Ecto neural progenitor cell (in vitro differentiated cells): ENCODE measurements at regions not wholly inside any gene's neighbourhood (a gene's known extent, or its start where the extent isn't known, plus 50 kb on each side); places are given as distances from the start of the nearest gene placed in this dataset.
"Not testable (repeated sequence)": the region's sequence is repeated elsewhere in the genome, so short reads cannot be mapped to it uniquely, and the experiment has no call there.

Experiments used
- DNase-seq: peaks from one replicate; pipeline ENCODE4 v3.0.0-alpha.2; 2018; ENCODE audit warnings: low spot score

DNA sequence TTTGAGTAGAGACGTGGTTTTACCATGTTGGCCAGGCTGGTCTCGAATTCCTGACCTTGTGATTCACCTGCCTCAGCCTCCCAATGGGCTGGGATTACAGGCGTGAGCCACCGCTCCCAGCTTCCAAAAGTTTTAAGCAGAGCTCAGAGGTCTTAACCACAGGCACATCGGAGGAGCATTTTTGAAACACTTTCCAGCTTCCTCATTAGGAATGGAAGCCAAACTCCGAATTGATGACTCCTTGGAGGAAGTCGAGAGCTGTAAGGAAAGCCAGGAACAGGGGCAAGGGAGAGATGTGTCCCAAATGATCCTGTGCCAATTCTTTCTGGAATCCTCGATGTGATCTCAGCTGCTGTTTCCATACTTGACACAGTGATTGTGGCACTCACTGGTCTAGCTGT, 56.2 kb upstream of the CCZ1B start:
- DNase-seq = not testable (repeated sequence)

DNA sequence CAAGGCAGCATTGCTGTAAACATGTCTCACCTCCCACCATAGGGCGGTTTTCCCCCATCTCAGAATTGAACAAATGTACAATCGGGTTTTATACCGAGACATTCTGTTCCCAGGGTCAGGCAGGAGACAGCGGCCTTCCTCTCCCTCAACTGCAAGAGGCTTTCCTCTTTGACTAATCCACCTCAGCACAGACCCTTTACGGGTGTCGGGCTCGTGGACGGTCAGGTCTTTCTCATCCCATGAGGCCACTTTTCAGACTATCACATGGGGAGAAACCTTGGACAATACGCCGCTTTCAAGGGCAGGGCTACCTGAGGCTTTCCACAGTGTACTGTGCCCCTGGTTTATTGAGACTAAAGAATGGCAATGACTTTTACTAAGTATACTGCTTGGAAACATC, 57.7 kb upstream of the CCZ1B start:
- not testable (repeated sequence) for DNase-seq

DNA sequence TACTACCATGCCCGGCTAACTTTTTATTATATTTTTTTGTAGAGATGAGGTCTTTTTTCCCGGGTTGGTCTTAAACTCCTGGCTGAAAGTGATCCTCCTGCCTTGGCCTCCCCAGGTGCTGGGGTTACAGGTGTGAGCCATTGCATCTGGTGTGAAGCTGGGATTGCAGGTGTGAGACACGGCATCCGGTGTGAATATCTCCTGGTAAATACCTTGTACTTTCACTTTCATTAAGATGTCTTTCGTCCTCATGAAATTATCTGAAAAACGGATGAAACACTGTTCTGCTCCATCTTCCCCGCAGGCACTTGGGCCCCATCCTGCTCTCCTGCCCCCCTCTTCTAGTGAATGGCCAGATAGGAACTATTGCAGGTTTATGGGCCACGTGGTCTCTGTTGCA, 60.1 kb upstream of the CCZ1B start:
- no peak for DNase-seq

DNA sequence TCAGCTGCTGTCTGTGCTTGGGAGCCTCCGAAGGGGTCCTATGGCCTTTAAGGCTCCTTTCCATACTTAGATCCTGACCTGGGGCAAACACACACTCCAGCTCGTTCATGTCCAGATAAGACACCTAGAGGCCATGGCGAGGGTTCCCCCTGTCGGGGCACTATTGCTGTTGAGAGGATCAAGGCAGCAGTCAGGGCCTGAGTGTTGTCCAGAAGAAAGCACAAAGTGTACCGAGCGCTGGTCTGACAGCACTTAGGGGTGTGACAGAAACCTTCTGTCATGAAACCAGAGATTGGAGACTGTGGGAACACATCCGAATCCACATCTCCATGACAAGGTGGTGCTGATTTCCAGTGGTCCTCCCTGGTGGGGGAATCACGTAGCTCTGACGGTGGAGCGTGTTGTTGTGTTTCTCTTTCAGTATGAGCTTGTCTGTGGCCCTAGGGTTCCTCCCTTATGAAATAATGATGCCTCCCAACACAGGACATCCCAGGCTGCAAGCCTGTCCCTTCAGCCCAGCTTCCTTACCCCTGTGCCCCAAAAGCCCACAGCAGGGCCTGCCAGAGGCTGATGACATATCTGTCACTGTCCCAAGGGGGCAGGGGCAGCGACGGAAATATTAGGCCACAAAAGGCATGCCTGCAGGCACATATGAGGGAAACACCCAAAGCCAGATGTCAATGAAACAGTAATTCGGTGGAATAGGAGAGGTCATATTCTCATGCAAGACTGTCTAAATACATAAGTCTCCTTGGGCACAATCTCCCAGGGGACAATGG, 62.4 kb upstream of the CCZ1B start:
- not testable (repeated sequence) for DNase-seq

DNA sequence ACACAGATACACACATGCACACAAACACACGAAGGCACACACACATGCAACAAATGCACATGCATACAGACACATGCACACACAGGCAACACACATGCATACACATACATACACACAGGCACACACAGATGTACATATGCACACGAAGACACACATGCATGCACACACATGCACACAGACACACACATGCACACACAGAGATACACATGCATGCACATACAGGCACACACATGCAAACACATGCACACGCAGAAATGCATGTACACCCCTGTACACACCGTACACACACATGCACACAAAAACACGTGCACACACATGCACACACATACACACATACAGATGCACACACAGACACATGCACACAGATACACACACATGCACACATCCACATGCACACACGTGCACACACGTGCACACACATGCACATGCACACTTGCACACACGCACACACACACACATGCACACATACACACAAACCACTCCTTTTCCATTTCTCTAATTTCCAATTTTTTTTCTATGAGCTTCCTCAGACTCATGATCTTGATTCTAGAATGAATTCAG, 63.3 kb upstream of the CCZ1B start:
- no peak for DNase-seq

DNA sequence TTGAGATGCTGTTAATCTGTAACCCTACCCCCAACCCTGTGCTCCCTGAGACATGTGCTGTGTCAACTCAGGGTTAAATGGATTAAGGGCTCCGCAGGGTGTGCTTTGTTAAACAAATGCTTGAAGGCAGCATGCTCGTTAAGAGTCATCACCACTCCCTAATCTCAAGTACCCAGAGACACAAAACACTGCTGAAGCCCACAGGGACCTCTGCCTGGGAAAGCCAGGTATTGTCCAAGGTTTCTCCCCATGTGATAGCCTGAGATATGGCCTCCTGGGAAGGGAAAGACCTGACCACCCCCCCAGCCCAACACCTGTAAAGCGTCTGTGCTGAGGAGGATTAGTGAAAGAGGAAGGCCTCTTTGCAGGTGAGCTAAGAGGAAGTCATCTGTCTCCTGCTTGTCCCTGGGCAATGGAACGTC, 76.0 kb upstream of the CCZ1B start:
- not testable (repeated sequence) for DNase-seq

DNA sequence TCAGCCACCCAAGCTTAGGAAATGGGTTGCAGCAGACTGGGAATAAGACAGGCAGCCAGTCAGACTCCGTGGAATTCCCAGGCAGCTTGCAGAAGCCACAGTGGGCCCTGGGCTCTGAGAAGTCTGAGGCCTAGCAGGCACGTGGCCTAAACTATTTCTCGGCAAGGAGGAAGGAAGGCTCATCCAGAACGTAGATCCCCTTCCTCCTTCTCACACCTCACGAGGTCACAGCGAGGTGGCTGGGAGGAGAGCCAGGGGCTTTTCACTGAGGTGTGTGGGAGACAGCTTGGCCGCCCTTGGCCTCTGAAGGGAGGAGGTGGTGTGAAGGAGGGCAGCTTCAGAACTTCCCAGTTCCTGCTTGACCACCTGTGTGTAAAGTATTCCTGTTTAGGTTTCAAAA, 77.2 kb upstream of the CCZ1B start:
- not testable (repeated sequence) for DNase-seq

DNA sequence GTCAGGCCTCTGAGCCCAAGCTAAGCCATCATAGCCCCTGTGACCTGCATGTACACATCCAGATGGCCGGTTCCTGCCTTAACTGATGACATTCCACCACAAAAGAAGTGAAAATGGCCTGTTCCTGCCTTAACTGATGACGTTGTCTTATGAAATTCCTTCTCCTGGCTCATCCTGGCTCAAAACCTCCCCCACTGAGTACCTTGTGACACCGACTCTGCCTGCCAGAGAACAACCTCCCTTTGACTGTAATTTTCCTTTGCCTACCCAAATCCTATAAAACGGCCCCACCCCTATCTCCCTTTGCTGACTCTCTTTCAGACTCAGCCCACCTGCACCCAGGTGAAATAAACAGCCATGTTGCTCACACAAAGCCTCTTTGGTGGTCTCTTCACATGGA, 77.7 kb upstream of the CCZ1B start:
- not testable (repeated sequence) for DNase-seq

DNA sequence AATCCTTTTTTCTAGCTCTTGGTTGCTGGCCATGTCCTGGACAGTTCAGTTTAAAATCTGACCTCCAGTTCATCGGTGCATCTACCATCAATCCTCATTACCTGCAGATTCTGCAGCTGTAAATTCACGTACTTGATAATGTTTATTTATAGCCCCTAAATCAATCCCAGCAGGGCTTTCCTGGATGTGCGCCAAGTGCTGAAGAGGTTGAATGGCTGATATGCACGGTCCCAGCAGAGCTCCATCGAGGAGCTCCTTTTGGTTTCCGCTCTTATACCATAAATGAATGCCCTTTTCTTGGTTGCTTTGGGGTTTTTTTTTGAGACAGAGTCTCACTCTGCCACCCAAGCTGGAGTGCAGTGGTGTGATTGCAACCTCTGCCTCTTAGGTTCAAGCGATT, 91.2 kb upstream of the CCZ1B start:
- no peak for DNase-seq

DNA sequence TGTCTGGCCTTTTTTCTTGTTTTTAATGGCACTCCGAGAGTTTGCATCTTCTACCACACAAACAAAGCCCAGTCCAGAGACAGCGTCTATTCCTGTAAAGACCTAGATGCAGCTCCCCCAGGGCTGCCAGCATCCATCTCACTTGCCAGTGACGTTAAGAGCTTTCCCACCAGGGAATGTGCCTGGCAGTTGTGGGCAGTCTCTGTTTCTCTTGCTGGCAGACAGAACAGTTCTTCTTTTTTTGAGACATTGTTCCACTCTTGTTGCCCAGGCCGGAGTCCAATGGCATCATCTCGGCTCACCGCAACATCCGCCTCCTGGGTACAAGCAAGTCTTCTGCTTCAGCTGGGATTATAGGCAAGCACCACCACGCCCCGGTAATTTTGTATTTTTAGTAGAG, 93.1 kb upstream of the CCZ1B start:
- DNase-seq = not testable (repeated sequence)

DNA sequence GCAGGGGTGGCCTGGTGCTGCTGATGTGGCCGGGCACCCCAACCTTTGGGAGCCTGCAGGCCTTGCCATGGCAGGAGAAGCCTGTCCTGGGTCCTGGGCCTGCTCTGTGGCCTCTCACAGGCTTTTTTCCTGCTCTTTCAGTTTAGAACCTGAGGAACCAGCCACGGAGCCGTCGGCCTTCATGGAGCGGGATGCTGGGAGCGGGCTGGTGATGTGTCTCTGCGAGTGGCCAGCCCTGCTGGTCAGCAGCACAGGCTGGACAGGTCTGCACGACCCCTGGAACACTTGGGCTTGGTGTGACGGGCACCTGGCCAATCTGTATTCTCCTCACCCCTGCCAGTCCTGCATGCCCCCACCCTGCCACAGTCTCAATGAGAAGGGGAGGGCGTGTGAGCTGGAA, 98.4 kb upstream of the CCZ1B start:
- not testable (repeated sequence) for DNase-seq

DNA sequence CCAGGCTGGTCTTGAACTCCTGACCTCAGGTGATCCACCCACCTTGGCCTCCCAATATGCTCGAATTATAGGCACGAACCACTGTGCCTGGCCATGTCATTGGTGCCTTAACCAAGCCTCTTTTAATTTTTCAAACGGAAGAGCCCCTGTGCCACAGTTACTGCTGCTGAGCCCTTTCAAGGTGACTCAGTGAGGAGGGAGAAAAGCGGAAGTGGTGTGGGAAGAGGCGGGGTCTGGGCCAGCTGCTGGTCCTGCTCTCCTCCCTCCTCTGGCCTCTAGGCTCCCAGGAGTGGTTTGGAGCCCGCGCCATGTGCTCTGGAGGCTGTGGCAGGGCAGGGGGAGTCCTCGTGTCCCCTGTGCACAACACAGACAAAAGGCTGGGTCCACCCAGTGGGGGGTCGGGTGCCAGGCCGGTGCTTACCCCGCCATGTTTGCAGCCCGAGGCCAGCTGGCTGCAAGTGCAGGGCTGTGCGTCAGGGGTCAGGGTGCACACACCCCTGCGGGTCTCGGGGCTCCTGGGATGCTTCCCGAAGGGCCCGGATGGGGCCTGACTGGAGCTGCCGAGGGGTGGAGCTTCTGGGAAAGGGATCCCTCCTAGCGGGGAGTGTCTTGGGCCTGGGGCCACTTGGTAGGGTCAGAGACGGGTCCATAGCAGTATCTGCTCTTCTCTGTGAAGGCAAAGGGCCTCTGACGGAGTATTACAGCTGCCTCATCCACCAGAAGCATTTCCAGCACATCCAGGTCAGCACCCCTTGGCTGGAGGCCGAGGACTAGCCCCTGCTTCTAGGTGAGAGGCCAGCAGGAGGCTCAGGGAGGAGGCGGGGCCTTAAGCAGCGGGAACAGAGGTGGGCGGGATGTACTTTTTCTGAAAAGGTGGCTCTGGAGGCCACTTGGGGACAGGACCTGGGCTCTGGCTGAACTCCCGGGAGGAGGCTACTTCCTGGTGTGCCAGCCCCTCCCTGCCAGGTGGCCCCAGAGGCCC, 100.4 kb upstream of the CCZ1B start:
- DNase-seq = not testable (repeated sequence)

DNA sequence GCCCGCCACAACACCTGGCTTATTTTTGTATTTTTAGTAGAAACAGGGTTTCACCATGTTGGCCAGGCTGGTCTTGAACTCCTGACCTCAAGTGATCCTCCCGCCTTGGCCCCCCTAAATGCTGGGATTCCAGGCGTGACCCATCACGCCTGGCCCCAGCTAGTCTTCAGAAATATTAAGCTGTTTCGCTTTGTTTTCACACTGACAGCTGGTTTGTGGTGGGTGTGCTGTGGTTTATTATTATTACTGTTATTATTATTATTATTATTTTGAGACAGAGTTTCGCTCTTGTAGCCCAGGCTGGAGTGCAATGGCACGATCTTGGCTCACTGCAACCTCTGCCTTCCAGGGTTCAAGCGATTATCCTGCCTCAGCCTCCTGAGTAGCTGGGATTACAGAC, 101.6 kb upstream of the CCZ1B start:
- DNase-seq = not testable (repeated sequence)

DNA sequence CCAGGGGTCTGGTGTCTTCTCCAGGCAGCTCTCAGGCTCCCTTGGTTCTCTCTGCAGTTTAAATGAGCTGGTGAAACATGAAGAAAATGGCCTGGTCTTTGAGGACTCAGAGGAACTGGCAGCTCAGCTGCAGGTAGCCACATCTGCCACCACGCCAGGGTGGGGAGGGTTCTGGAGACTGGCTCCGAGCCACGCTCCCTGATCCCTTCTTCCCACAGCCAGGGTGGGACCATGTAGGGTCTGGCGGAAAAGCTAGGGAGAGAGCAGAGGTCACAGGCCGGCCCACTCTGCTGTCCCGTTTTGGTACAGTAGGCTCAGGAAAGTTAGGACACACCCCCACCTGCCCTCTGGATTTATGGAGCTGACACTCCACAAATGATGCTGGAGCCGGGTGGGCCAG, 103.5 kb upstream of the CCZ1B start:
- DNase-seq = not testable (repeated sequence)

DNA sequence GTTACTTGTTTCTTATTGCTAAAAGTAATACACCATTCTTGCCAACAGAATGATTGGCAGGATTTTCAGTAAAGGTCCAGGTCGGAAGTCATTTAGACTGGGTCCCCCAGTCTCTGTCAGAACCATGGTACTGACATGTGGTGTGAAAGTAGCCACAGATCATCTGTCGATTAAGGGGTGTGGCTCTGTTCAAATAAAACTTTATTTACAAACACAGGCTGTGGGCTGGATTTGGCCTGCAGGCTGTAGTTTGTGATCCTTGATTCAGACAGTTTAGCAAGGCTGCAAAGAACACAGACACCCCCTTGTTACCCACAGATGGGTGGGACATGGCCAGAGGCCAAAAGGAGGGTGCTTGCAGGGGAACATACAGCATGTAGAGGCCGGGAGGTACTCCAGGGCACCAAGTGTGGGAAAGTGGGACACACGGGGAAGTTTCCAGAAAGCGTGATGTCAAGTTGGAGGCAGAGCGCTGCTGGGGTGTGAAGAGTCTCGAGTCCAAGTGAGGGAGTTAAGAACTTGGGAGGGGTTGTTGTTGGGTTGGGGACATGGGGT, 104.1 kb upstream of the CCZ1B start:
- DNase-seq = not testable (repeated sequence)

DNA sequence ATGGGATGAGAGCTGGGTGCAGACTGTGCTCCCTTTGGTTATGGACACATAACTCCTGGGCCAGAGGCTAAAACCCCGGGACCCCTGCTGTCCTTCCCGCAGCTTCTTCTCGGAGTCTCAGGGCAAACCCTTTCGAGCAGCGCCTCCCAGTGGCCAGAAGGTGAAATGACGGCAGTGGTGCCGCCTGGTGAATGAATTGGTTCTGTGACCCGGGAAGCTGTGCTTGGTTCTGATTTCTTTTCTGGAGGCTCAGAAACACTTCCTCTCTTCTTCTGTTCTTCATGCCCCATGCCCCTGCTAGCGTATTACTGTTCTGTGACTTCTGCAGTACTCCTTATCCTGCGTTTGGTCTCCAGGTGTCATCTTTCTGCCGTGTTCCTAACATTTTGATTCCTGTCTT, 104.7 kb upstream of the CCZ1B start:
- not testable (repeated sequence) for DNase-seq

DNA sequence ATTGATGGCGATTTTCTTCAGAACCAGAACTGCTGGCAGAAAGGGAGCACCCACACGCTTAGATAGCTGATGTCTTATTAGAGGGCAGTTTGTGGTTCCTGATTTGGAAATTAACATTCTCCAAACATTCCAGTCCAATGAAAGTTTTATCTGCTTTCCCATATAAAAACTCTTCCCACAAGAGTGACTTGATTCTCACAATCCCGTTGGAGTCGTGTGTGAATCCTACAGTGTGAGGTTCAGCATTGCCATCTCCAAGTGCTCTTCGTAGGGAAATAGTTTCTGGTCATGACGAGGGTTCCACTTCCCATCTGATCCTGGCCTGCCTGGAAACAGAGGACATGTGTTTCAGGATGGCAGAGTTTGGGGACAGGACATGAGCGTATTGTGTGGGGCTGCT, 105.4 kb upstream of the CCZ1B start:
- DNase-seq = not testable (repeated sequence)

DNA sequence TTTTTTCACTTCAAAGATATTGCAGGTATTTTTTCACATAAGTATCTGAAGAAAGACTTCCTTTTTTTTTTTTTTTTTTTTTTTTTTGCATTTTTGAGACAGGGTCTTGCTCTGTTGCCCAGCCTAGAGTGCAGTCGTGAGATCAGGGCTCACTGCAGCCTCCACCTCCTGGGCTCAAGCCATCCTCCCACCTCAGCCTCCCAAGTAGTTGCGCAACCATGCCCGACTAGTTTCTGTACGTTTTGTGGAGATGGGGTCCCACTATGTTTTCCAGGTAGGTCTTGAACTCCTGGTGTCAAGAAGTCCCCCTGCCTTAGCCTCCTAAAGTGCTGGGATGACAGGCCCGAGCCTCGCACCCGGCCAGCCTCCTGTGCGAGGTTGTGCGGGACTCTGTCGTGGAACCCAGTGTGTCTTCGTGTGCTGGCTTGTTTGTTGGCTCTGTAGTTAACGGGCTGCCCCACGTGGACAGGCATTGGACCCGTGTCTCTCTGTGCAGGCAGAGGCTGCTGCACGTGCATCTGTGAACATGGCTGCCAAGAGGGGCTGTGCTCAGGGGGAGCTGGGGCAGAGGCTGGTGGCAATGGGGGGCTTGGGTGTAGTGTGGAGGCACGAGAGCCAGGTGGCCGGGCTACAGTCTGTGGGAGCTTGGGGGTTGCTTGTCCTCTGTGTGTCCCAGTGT, 108.0 kb upstream of the CCZ1B start:
- not testable (repeated sequence) for DNase-seq

DNA sequence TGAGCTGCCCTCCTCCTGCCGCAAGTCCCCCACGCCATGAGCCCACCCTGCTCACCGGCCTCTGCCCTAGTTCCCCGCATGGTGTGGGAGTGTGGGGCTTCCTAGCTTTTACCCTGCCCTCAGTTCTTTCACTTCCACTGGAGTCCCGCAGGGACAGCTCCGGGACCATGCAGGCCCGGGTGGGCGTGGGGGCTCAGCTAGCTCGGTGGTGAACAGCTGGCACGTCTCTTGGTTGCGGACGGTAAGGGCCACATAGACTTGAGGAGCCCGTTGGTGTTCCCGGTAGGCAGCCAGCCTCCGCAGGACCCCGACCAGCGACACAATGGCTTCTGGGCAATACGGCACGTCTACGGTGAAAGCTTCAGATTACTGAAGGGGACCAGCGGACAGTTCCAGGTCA, 108.9 kb upstream of the CCZ1B start:
- DNase-seq = no peak

DNA sequence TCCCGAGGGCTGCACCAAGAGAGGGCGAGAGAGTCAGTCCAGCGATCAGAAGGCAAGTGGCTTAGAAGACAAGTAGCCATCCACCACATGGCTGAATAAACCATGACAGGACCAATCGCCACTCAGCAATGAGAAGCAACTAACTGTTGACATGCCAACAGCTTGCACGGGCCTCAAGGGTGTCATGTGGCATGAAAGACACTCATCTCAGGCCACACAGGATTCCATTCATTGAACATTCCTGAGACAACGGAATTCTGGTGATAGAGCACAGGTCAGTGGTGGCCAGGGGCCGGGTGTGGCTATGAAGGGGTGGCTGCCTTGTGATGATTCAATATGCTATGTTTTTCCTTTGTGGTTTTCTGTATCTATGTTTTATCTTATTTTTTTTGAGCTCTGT, 110.6 kb upstream of the CCZ1B start:
- DNase-seq = not testable (repeated sequence)

DNA sequence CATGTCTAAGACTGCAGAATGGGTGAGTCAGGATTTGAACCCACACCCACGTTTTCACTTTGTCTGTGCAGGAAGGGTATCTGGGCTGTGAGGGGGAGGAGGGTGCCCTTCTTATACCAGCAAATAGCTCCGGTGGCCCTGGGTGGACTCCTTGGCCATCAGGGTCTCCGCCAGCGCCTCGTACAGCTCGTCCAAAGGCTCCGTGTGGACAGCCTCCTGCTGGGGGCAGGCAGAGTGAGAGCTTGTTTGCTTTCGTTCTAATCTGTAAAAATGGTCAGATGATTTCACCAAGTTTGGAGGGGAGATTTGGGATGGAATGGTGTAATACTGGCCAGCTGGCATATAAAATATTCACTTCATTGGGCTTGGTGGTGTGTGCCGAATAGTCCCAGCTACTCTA, 111.7 kb upstream of the CCZ1B start:
- DNase-seq = not testable (repeated sequence)

DNA sequence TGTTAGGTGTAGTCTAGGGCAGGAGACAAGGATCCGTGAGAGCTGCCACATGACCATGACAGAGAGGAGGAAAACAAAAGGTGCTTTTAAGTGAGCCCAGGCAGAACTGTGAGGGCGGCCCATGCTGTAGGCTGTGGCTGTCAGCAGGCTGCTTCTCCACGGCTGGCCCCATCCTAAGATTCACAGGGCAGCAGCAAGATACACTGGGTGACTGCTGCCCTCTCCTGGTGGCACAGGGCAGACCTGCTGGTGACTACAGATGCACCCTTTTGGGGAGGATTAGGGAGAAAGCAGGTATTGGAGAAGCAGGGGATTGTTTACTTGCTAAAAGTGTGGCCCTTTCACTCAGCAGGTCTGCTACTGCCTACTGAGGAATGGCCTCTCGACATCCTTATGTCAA, 112.2 kb upstream of the CCZ1B start:
- DNase-seq = not testable (repeated sequence)
